ENCODE measurements at regions not wholly inside any gene's neighbourhood (a gene's known extent, or its start where the extent isn't known, plus 50 kb on each side); places are given as distances from the start of the nearest gene placed in this dataset.

DNA sequence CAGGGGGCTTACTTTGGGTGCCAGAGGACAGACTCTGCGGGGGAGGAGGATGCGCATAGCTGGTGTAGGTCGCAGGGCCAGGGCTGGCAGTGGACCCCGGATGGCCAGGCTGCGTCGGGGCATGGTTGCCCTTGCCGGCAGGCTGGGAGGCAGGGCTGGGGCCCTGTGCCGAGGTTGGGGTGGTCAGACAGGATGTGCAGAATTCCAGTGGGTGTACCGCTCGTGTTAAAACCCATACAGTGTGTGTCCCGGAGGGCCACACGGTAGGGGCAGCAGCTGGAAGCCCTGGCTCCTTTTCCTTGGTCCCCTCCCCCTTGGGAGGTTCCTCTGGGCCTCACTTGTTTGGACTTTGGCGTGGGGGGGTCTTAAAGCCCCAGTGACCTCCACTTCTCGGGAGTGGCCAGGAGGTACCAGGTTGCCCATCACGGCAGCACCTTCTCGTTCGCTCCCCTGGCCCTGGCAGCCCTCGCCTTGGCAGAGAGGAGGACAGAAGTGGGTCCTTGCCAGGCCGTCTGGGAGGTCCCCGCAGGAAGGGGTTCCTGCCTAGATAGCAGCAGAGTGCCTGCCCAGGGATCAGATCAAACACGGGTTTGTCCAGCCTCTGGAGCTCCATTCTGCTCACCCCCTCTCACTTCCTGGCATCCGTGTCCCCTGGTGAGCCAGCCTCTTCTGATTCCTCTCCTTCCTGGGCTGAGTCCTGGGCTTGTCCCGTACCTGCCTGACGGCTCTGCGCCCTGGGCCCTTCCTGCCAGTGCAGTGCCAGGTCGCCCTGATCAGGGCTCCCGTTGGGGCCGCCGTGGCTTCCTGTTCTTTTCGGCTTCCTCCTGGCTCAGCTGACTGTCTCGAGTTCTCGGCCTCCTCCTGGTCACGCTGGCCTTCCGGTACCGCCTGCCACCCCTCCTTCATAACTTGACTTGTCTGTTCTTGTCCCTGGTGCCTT, 56.7 kb upstream of the HGFAC start:
- Mint-ChIP-seq H3K4me3 (no peak overlapping the region), H3K4me1 (peaks cover 10% of the 10 kb centered on the region), H3K27ac (peak overlapping the region; percentile 23), H3K36me3 (no peaks in the 10 kb centered on the region), H3K9me3 (peaks cover 3% of the 10 kb centered on the region)
- ATAC-seq (no peak), DNase-seq (ENCODE audit: low spot score in 2 of 2) (no peak)

DNA sequence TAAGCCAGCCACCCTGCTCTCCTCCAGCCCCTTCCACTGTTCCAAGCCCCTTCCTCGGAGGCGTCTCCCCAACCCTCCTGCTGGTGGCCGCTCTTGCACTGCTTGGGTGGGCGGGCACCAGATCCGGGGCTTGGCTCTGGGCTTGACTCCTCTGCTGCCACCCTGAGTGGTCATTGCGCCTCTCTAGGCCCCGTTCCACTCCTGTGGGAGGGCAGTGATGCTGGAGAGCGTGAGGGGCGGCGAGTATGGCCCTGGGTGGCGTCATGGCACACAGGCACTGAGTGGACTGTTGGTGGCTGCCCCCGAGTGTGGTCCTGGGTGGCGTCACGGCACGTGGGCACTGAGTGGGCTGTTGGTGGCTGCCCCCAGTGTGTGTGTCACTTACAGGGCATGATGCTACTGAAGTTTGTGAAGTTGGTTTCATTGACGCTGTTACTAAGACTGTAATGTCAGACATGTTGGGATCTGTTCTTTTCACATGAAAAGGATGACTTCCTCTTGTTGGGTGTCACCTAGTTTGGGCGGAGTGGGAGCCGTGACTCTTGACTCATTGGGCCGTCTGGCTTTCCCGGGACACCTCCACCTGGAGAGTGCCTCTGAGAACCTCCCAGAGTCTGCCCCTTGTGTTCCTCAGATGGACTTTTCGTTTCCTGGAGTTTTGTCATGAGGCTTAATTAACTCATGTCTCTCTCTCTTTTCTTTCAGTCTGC, 55.9 kb upstream of the HGFAC start:
- Mint-ChIP-seq H3K27ac (peak overlapping the region; percentile 23), H3K4me3 (no peak overlapping the region), H3K36me3 (no peaks in the 10 kb centered on the region), H3K4me1 (peaks cover 10% of the 10 kb centered on the region), H3K9me3 (peaks cover 2% of the 10 kb centered on the region)
- no peak for DNase-seq (ENCODE audit: low spot score in 2 of 2)
- no peak for ATAC-seq

DNA sequence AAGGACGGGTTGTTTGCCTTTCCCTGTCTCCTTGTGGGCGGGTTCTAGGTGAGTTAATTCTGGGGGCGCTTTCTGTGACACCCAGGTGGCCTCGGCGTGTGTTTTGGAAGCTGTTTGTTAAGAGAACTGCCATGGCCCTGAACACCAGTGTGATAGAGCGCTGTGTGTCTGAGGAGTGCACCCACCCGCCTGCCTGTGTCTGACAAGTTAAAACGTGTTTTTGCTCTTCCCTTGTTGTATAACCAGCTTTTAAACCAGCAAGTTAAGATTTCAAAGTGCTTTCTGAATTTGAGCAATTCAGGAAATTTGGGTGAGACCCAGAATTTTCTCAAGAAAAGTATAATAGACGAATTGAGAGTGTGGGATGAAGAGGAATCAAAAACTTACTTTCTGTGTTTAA, 55.2 kb upstream of the HGFAC start:
- H3K9me3 Mint-ChIP-seq, result no peaks in the 10 kb centered on the region
- peaks cover 10% of the 10 kb centered on the region for H3K4me1 Mint-ChIP-seq
- DNase-seq (ENCODE audit: low spot score in 2 of 2) (no peak), ATAC-seq (no peak)
- H3K27ac Mint-ChIP-seq, result no peak overlapping the region
- H3K4me3 Mint-ChIP-seq, result no peak overlapping the region
- H3K36me3 Mint-ChIP-seq, result no peaks in the 10 kb centered on the region

DNA sequence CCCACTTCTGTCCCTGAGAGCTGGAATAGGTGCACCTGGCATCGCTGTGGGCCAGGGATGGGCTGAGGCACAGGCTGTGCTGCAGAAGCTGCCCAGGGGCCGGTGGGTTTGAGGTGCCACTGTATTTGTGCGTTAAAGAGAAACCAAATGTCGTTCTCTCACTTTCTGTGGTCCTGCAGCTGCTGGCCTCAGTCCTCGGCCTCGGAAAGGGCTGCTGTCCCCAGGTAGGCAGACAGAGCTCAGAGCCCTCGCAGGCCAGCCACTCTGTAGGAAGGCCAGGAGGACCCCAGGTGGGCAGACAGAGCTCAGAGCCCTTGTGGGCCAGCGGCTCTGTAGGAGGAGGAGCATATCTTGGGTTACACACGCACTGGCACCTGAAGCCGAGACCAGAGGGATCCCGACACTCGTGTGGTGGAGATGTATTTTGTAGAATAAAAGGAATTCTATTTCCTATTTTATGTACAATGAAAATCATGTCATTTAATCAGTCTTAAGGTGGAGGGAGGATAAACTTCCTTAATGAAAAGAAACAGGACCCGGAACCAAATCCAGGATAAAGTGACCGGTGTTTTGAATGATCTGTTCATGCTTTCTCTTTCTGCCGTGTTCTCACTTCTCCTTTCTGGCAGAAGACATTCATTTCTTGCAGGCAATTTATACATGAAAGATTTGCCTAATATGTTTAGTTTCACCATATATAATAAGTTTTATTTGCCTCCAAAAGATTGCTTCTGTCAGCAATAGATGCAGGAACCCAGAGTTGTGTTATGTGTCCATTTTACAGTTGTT, 54.4 kb upstream of the HGFAC start:
- Mint-ChIP-seq H3K4me3 (no peak overlapping the region), H3K36me3 (no peaks in the 10 kb centered on the region), H3K4me1 (peaks cover 10% of the 10 kb centered on the region), H3K27ac (peak overlapping the region; percentile 26), H3K9me3 (no peaks in the 10 kb centered on the region)
- DNase-seq (ENCODE audit: low spot score in 2 of 2) (no peak), ATAC-seq (no peak)

DNA sequence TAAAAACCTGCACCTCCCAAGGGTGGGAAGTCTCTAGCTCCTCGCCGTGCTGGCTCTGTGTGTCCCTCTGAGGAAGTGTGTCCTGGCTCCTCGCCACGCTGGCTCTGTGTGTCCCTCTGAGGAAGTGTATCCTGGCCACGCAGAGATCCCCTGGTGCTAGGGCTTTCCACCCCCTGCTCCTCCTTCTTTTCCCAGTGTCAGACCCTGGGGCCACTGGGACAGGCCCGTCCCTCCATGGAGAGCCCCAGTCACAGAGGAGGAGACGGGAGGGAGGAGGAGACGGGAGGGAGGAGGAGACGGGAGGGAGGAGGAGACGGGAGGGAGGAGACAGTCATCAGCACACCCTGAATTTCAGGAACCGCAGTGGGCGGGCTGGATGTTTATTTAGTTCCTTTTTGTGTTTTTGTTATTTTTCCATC, 53.8 kb upstream of the HGFAC start:
- no peak for ATAC-seq

DNA sequence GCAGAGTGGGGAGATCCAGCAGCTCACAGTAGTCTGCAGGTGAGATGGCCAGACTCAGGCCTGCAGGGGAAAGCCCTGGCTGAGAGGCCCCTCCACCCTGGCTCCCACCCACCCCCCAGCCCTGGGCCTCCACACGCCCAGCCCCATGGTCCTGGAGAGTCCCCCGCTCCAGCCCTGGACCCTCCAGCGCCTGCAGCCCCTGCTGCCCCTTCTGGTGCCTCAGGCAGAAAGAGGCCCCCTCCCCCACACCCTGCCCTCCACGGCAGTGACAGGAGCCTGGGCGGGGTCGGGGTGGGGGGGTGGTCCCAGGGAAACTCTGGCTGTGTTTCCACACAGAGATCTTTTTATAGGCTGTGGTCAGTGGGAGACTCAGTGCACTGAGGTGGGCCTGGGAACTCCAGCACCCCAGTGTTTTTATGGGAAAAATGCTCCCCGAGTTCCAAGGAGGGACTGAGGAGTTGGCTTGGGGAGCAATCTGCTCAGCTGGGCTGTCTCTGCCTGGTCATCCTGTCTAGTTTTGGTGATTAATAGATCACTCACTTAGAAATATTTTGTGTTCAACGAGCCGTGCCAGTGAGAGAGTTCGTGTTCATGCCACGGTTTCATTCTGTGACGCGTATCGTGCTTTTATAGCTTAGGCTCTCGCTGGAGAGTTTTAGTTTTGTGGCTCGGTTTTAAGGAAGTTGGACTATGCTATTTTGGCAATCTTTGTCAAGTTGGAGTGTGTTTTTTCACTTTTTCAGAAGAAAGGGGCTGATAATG, 53.1 kb upstream of the HGFAC start:
- ATAC-seq (no peak), DNase-seq (ENCODE audit: low spot score in 2 of 2) (no peak)
- peak overlapping the region; percentile 26 for H3K27ac Mint-ChIP-seq

More for the DNA sequence above, 53.8 kb upstream of the HGFAC start:
- DNase-seq (ENCODE audit: low spot score in 2 of 2), result no peak
- no peak overlapping the region for H3K4me3 Mint-ChIP-seq
- peak overlapping the region; percentile 26 for H3K27ac Mint-ChIP-seq
- peaks cover 10% of the 10 kb centered on the region for H3K4me1 Mint-ChIP-seq
- H3K9me3 Mint-ChIP-seq, result no peaks in the 10 kb centered on the region
- no peaks in the 10 kb centered on the region for H3K36me3 Mint-ChIP-seq

DNA sequence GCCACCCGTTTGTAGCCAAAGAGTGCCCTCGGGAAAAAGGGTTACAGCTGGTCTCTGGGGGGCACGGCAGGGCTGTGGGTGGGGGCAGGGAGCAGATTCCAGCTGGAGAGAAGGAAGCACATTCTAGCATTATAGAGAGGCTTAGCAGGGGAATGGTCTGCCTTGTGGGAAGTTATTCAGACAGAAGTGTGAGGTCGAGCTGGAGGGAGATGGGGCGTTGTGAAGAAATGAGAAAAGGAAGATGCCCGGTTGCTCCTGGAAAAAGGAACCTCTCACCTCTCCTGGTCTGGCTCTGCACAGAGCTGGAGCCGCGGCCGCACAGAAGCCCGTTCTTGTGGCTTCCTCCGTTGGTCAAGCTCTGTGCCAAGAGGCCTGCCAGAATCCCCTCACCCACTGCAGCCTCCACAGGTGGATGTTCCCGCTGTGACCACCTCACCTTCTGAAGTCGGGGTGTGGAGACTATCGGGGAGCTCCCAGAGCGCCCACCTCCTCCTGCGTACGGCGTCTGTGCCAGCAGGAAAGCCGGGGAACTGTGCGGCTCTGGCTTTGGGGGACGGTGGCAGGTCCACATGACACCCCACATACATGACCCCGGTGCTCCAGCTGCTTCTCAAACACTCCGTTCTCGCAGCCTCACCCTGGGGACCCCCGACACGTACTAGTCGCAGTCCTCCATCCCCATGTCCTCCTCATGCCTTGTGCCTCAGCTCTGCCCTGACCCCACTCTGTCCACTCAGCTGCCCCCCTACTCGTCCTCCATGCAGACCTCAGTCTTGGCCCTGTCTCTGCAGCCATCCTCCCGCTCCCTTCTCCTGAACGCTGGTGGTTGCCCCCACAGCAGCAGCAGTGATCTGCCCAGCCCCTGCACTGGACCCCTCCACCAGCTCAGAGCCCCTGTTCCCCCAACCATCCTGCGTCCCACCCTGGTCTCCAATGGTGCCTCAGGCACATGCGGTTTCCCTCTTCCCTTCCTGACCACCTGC, 52.2 kb upstream of the HGFAC start:
- H3K27ac Mint-ChIP-seq, result peak overlapping the region; percentile 36
- no peak for ATAC-seq
- H3K4me3 Mint-ChIP-seq, result peak overlapping the region; percentile 16
- H3K9me3 Mint-ChIP-seq, result no peaks in the 10 kb centered on the region
- no peak for DNase-seq (ENCODE audit: low spot score in 2 of 2)
- no peaks in the 10 kb centered on the region for H3K36me3 Mint-ChIP-seq
- H3K4me1 Mint-ChIP-seq, result peaks cover 10% of the 10 kb centered on the region

More for the DNA sequence above, 53.1 kb upstream of the HGFAC start:
- peaks cover 10% of the 10 kb centered on the region for H3K4me1 Mint-ChIP-seq
- no peaks in the 10 kb centered on the region for H3K36me3 Mint-ChIP-seq
- no peaks in the 10 kb centered on the region for H3K9me3 Mint-ChIP-seq
- peak overlapping the region; percentile 16 for H3K4me3 Mint-ChIP-seq

DNA sequence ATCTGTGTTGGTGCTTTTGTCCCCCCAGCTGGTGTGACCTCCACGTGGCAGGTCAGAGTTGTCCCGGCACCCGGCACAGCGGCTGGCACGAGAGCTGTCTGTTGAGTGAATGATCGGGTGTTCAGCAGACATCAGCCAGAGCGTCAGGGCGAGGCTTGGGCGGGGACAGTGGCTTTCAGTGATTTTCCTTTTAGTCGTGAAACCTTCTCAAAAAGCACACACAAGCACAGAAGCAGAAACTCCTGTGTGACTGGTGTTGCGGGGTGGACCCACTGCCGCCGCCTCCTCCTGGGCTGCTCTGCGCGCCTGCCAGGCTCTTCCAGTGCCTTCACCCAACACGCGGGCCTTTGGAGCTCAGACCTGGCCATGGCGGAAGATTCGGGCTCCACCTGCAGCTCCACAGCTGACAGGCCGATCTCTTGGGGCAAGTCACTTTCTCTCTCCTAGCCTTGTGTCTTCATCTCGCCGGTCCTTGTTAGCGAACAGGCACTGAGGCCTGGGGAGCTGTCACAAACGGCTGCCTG, 51.4 kb upstream of the HGFAC start:
- DNase-seq (ENCODE audit: low spot score in 2 of 2) (no peak), ATAC-seq (no peak)
- H3K4me3 Mint-ChIP-seq, result no peak overlapping the region
- peak overlapping the region; percentile 36 for H3K27ac Mint-ChIP-seq
- H3K9me3 Mint-ChIP-seq, result no peaks in the 10 kb centered on the region
- peaks cover 9% of the 10 kb centered on the region for H3K4me1 Mint-ChIP-seq
- H3K36me3 Mint-ChIP-seq, result no peaks in the 10 kb centered on the region

DNA sequence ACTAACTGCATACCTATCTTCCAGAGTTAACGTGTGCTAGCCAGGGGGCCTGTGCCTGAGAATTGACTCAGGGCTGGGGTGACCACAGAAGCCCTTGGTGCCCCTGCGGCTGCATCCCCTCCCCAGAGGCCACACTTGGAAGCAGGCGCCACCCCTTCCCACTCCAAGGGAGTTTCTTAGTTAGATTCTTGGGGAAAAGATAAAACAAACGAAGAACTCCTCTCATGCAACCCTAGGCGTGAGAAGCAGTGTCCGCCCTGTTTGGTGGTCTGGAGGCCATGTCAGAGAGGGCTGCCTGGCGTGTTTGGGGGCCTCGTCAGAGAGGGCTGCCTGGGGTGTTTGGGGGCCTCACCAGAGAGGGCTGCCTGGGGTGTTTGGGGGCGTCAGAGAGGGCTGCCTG, 50.3 kb upstream of the HGFAC start:
- no peak for DNase-seq (ENCODE audit: low spot score in 2 of 2)
- ATAC-seq, result no peak
- H3K4me3 Mint-ChIP-seq, result no peak overlapping the region

More for the DNA sequence above, 50.3 kb upstream of the HGFAC start:
- no peaks in the 10 kb centered on the region for H3K4me1 Mint-ChIP-seq
- no peak overlapping the region for H3K27ac Mint-ChIP-seq
- H3K9me3 Mint-ChIP-seq, result no peaks in the 10 kb centered on the region
- H3K36me3 Mint-ChIP-seq, result no peaks in the 10 kb centered on the region
